DMS53 treated with DMSO at 0.1 percent for 48 hours (cell line): ENCODE measurements at regions not wholly inside any gene's neighbourhood (a gene's known extent, or its start where the extent isn't known, plus 50 kb on each side); places are given as distances from the start of the nearest gene placed in this dataset.
"Not testable (repeated sequence)": the region's sequence is repeated elsewhere in the genome, so short reads cannot be mapped to it uniquely, and the experiment has no call there.

Experiments
- DNase-seq: peaks from one replicate; lab custom pipeline; 2025; ENCODE audit not compliant: unreplicated experiment; lab: John Stamatoyannopoulos, UW

DNA sequence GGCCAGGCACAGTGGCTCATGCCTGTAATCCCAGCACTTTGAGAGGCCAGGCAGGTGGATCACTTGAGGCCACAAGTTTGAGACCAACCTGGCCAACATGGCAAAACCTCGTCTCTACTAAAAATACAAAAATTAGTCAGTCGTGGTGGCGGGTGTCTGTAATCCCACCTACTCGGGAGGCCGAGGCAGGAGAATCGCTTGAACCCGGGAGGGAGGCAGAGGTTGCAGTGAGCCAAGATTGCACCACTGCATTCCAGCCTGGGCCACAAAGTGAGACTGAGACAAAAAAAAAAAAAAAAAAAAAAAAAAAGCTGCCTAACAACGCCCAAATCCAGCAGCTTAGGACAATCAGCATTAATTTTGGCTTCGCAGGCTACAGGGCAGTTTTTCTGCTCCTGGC, 167.1 kb downstream of the GOSR1 start:
- not testable (repeated sequence) for DNase-seq

DNA sequence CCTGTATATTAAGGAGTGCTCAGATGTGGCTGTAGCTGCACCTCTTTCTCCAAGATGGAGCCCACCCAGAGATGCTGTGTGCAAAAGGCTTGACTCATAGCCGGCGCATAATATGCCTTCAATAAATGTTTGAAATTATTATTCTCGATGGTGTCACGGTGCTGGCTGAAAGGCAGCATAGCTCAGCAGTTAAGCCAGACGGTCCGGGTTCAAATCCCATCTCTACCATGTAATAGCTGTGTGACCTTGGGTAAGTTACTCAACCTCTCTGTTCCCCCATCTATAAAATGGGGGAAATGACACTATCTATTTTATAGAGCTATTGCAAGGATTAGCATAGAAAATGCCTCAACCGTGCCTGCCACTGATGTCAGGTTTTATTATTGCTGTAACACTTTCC, 164.2 kb downstream of the GOSR1 start:
- not testable (repeated sequence) for DNase-seq

DNA sequence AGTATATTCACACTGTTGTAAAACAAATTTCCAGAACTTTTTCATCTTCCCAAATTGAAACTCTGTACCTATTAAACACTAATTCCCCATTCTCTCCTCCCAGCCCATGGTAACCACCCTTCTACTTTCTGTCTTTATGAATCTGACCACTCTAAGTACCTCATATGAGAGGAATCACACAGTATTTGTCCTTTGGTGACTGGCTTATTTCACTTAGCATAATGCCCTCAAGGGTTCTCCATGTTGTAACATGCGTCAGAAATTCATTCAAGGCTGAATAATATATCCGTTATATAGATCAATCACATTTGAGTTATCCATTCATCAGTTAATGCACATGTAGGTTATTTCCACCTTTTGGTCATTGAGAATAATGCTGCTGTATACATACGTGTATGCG, 162.2 kb downstream of the GOSR1 start:
- not testable (repeated sequence) for DNase-seq

DNA sequence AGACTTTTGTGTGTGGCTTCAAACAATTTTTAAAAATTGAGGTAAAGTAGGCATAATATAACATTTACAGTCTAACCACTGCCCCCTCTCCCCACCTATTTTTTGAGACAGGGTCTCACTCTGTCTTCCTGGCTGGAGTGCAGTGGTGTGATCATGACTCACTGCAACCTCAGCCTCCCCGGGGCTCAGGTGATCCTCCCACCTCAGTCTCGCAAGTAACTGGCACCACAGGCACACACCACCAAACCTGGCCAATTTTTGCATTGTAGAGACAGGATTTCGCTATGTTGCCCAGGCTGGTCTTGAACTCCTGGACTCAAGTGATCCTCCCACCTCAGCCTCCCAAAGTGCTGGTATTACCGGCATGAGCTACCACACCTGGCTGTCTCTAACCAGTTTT, 161.8 kb downstream of the GOSR1 start:
- not testable (repeated sequence) for DNase-seq

DNA sequence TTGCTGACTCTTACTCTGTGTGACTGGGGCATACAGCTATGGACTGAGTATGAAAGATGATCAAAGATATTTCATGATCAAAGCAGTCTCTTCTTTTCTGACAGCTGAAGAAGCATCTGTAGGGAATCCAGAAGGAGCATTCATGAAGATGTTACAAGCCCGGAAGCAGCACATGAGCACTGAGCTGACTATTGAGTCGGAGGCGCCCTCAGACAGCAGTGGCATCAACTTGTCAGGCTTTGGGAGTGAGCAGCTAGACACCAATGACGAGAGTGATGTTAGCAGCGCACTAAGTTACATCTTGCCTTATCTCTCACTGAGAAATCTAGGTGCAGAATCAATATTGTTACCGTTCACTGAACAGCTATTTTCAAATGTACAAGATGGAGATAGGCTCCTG, 154.4 kb downstream of the GOSR1 start:
- DNase-seq, result not testable (repeated sequence)

DNA sequence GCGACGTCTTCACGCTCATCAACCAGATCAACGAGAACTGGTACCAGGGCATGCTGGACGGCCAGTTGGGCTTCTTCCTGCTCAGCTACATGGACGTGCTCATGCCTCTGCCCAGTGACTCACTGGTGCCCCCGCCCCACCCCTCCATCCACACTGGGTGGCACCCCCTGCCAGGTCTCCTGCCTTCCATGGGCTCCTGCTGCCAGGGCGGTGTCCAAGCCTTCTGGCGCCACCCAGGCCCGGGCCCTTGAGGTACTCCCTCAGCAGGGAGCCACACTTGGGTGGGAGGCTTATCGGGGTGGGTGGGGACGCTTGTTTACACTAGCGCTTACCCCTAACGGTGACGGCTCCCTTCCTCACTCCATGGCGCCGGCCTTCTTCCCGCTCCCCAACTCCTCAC, 148.2 kb downstream of the GOSR1 start:
- DNase-seq, result not testable (repeated sequence)

DNA sequence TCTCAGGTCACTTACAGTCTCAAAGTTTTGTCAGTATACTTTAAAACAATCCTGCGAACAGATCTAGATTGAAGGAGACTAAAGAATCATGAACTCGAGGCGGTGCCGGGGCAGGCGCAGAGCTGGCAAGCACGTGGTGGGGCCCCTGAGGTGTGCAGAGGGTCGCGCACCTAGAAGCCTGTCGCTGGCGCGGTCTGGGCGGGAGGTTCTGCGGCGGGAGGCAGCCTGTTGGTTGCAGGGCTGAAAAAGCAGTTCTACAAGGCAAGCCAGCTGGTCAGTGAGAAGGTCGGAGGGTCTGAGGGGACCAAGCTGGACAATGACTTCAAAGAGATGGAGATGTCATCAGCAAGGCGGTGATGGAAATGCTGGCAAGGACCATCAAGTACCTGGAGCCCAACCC, 147.0 kb downstream of the GOSR1 start:
- not testable (repeated sequence) for DNase-seq

DNA sequence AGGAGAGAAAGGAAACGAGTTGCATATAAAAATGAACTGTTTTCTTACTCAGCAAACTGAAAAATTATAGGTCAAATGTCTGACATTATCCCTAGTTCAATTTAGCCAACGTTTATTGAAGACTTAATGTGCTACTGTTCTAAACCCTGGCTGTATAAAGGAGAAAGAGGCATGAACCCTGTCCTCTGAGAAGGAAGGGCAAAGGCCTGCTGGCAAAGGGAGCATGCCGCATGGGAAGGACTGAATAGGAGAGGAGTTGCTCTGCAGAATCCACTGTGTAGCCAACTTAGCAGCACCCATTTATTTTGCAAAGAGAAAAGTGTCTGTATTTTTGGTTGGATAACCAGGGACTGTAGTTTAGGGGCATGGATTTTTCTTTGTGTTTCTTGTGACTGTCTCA, 132.5 kb downstream of the GOSR1 start:
- DNase-seq, result not testable (repeated sequence)

DNA sequence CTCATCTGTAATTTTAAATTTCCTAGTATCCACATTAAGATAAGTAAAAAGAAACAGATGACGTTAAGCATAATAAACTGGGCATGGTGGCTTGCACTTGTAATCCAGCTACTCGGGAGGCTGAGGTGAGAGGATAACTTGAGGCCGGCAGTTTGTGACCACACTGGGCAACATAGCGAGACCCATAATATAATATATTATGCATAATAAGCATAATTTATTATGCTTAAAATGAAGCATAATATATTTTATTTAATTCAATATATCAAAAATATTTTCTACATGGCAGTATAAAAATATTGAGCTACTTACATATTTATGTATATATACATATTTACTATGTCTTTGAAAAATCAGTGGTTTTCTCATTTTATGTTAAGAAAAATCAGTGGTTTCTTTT, 128.3 kb downstream of the GOSR1 start:
- DNase-seq, result no peak

DNA sequence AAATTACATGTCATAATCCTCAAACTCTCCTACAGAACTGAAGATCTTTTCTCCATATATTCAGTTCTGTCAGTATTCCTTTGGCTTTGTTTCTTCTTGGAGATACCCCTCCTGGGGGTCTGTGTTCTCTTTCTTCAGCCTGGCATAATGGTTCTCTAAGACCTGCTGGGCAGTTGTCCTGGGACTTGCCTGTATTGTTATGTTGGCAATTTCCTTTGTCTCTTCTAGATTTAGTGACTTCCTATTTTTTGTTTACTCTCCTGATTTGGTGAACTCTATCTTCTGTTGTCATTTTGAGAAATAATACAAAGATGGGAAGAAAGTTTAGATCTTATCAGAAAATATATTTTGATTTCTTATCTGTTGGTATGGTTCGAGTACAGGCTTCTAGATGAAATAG, 127.8 kb downstream of the GOSR1 start:
- DNase-seq, result no peak

DNA sequence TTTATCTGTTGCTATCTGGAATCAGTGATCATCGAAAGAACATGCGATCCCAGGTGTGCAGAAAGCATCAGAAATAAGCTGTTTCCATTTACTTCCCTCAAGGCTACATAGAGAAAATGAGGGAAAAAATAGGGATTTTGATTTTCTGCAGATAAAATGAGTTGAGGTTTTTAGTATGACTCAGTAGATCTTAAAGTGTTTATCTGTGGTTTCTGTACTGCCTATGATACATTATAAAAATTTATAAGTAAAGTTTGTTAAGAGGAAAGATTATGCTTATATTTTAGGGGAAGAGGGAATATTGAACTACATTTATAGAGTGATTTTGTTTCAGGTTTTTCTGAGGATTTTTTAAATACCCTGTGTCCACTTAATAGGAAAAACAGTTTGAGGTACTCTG, 125.2 kb downstream of the GOSR1 start:
- not testable (repeated sequence) for DNase-seq

DNA sequence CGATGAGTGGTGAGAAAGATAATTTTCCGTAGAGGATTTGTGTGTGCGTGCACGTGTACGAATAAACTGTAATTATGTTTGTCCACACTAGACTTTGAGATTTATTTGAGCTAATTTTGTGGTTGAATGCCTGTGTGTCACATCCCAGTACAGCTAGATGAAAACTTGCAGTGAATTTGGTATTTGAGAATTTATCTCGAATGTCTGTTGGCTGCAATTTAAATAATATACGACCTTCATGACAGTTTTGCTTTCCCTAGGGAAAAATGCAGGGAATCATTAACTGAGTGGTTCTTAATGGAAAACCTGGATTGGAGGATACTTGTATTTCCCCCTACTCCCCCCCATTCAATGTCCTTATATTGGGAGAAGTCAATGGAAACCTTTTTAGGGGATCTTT, 124.8 kb downstream of the GOSR1 start:
- DNase-seq, result not testable (repeated sequence)

DNA sequence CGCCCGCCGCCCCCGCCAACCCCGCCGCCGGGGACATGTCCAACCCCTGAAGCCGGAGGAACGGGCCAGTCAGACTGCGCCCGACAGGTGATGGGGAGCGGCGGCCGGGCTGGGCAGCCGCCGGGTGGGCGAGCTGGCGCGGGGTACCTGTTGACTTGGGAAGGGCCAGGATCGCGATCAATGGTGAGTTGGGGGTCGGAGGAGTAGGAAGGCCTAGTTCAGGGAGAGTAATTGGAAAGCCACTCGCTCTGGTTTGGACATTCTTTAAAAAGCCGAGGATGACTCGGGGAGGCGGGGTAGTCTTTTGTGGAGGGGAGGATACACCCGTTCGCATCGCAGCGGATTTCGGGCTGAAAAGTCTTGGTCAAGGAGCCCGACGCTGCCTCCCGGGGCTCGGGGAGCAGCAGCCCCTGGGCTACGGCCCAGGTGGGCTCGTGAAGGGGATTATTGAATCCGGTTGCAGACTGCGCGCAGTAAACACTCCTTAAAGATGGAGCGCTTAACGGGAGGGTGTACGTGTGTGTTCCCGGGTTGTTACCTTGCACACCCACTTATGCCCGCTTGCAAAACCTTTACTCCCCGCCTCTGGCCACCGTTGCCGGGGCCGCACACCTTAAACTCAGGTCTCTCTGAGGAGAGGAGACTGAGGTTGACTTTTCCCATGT, 123.8 kb downstream of the GOSR1 start:
- no peak for DNase-seq

DNA sequence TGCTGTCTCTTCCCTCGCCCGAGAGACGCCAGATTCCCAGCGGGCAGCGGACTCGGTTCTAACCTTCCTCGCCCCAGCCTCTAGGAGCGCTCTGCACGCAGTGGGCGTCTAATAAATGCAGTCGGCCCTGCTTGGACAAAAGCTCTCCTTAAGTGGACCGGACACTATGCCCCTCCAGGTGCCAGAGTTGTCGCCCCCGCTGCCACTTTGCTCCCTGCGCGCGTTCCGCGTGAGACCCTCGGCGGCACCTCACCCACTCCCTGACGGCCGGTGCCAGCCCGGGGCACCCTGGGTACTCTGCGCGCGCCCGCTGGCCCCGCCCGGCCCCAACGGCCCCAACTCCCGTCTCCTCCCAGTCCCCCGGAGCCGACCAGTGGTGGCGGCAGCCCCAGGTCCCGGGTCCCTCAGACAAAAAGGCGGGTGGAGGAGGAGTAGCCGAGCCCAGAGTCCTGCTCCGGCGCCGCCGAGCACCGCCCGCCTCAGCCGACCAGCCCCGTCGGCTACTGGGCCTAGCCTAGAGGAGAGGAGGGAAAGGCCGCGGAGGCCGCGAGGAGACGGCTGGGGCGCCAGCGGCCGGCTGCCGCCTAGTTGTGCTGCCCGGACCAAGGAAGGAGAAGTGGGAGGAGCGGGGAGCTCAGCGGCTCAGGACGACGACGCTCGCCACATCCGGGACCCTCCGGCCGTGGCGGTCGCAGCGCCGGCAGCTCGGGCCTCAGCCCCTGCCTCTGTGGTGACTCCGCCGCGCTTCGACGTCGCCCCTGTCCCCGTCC, 123.0 kb downstream of the GOSR1 start:
- DNase-seq, result peak; percentile 78

DNA sequence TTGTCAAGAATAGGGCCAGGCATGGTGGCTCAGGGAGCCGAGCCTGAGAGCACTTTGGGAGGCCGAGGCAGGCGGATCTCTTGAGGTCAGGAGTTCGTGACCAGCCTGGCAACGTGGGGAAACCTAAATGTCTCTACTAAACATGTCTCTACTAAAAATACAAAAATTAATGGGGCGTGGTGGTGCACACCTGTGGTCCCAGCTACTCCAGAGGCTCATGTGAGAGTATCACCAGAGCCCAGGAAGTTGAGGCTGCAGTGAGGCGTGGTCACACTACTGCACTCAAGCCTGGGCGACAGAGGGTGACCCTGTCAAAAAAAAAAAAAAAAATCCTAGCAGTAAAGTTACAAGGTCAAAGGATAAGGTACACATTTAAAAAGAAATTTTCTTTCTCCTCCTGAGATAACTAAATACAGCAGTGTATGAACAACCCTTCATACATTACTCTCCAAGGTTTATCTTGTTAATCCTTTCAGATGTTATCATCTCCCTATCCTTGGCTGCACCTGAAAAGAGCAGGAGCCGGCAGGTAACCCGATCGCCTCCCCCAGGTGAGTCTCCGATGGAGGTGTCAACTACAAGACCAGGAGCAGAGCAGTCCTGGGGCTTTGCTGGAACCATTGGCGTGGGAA, 122.3 kb downstream of the GOSR1 start:
- DNase-seq, result no peak

DNA sequence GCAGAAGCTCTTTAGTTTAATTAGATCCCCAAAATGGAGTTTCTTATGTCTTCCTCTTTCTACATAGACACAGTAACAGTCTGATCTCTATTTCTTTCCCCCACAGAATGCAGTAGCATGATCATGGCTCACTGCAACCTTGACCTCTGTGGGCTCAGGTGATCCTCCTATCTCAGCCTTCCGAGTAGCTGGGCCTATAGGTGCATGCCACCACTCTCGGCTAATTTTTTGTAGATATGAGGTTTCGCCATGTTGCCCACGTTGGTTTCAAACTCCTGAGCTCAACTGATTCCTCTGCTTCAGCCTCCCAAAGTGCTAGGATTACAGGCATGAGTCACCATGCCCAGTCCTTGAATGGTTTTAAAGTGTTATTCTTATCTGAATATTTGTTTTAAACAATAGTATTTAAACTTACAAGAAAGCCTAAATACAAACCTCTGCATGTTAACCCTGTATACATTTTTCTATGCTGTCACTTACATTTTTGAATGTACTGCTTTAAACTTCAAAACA, 120.6 kb downstream of the GOSR1 start:
- no peak for DNase-seq

DNA sequence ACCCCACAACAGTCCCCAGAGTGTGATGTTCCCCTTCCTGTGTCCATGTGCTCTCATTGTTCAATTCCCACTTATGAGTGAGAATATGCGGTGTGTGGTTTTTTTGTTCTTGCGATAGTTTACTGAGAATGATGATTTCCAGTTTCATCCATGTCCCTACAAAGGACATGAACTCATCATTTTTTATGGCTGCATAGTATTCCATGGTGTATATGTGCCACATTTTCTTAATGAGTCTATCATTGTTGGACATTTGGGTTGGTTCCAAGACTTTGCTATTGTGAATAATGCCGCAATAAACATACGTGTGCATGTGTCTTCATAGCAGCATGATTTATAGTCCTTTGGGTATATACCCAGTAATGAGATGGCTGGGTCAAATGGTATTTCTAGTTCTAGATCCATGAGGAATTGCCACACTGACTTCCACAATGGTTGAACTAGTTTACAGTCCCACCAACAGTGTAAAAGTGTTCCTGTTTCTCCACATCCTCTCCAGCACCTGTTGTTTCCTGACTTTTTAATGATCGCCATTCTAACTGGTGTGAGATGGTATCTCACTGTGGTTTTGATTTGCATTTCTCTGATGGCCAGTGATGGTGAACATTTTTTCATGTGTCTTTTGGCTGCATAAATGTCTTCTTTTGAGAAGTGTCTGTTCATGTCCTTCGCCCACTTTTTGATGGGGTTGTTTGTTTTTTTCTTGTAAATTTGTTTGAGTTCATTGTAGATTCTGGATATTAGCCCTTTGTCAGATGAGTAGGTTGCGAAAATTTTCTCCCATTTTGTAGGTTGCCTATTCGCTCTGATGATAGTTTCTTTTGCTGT, 120.0 kb downstream of the GOSR1 start:
- DNase-seq, result not testable (repeated sequence)

DNA sequence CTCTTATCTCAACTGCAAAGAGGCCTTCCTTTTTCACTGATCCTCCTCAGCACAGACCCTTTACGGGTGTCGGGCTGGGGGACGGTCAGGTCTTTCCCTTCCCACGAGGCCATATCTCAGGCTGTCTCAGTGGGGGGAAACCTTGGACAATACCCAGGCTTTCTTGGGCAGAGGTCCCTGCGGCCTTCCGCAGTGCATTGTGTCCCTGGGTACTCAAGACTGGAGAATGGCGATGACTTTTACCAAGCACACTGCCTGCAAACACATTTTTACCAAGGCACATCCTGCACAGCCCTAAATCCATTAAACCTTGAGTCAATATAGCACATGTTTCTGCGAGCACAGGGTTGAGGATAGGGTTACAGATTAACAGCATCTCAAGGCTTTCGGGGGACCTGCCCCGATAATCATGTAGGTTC, 117.8 kb downstream of the GOSR1 start:
- not testable (repeated sequence) for DNase-seq

DNA sequence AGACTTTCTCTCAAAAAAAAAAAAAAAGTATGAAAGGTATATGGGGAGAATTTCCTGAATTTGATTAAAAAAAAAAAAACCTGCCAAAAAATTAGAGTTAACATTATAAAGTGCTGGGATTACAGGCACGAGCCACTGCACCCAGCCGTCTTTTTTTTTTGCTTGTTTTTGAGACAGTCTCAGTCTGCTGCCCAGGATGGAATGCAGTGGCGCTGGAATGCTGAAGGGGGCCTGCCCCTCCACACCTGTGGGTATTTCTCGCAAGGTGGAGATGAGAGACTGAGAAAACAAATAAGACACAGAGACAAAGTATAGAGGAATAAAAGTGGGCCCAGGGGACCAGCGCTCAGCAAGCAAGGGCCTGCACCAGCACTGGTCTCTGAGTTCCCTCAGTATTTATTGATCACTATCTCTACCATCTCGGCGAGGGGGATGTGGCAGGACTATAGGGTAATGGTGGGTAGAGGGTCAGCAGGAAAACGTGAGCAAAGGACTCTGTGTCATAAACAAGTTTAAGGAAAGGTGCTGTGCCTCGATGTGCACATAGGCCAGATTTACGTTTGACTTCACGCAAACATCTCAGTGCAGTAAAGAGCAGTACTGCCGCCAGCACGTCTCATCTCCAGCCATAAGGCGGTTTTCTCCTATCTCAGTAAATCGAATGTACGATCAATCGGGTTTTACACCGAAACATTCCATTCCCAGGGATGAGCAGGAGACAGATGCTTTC, 117.2 kb downstream of the GOSR1 start:
- no peak for DNase-seq

DNA sequence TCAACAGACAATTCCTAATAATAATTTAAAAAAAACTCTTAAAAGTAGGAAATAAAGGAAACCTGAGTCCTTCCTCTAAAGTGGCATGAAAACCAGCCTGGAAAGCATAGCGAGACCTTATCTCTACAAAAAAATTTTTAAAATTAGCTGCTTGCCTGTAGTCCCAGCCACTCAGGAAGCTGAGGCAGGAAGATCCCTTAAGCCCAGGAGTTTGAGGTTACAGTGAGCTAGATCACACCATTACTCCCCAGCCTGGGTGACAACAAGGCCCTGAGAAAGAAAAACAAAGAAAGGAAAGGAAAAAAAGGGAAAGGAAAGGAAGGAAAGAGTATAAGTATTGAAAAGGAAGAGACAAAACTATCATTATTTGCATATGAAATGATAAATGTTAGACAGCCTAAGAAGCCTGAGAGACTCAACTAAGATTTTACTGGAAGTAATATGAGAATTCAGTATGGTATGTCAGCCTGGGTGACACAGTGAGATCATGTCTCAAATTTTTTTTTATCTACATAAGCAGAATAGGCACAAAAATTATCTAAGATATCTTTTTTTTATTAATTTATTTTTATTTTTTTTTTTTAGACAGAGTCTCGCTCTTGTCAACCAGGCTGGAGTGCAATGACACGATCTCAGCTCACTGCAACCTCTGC, 113.0 kb downstream of the GOSR1 start:
- no peak for DNase-seq
